HCT116 (cell line): ENCODE measurements at regions not wholly inside any gene's neighbourhood (a gene's known extent, or its start where the extent isn't known, plus 50 kb on each side); places are given as distances from the start of the nearest gene placed in this dataset.

Experiments
- ATAC-seq: fragments of 200-7000 bp; cut with Tn5 transposase; 2 replicates; pipeline ENCODE4 v1.9.1; 2020; ENCODE audit warnings: mild to moderate bottlenecking, moderate library complexity
- BruUV-seq: library from RNA; stranded (reverse); fragments of 400-500 nt; replicated peaks from 2 replicates; lab custom pipeline; 2021; lab: Mats Ljungman, UMichigan
- CTCF ChIA-PET: fragments of 300-600 bp; sonication (Branson Sonifier 250); formaldehyde crosslinking; loops from one replicate; lab custom pipeline; 2021; ENCODE audit warnings: antibody characterized with exemption; lab: Charles Lee
- POLR2A ChIA-PET: fragments of 300-600, 350-600 bp; sonication (Branson Sonifier 250); formaldehyde crosslinking; loops from one replicate; lab custom pipeline; 2021; ENCODE audit warnings: antibody characterized with exemption; lab: Charles Lee
- RAD21 ChIA-PET, 2 experiments: fragments of 300-600 bp; sonication (Branson Sonifier 250); formaldehyde crosslinking; loops; one replicate each; lab custom pipeline; 2023; ENCODE audit warnings: low total read pairs in 2 of 2; ENCODE audit not compliant: uncharacterized antibody in 2 of 2, unreplicated experiment in 2 of 2, low non-redundant PET in 1 of 2; lab: Charles Lee
- DNase-seq: peaks from one replicate; pipeline ENCODE4 v3.0.0-alpha.2; 2010; ENCODE audit warnings: low read depth, low spot score
- H2AFZ ChIP-seq: fragments of 200-600 bp; shearing (Covaris generic), sonication (generic); 2 replicates; pipeline ENCODE4 v1.6.1; 2017; ENCODE audit warnings: low read depth, mixed run types, mixed read lengths, antibody characterized with exemption, low read length; ENCODE audit not compliant: poor library complexity, severe bottlenecking
- H3K27ac ChIP-seq: 2 replicates; pipeline ENCODE4 v1.5.1; 2012; ENCODE audit warnings: low read depth, low read length
- H3K27me3 ChIP-seq: fragments of 200-600 bp; sonication (generic); 2 replicates; pipeline ENCODE4 v1.6.1; 2016; ENCODE audit warnings: mixed run types, low read length, mixed read lengths; ENCODE audit not compliant: insufficient read depth
- H3K36me3 ChIP-seq, 2 experiments: fragments of 200-500 bp in 1 of 2; fragments of 200-600 bp in 1 of 2; sonication (Bioruptor generic) in 1 of 2; sonication (generic) in 1 of 2; 2 replicates each; pipeline versions ENCODE4 v1.5.1 to v1.6.1; 2014 to 2016; ENCODE audit warnings: low read length in 2 of 2, inconsistent platforms in 1 of 2, mixed read lengths in 1 of 2, mixed run types in 1 of 2; ENCODE audit not compliant: insufficient read depth in 2 of 2, control insufficient read depth in 1 of 2
- H3K4me1 ChIP-seq, 2 experiments: fragments of 200-600 bp in 1 of 2; sonication (generic) in 1 of 2; 2 replicates each; pipeline versions ENCODE4 v1.5.1 to v1.6.1; 2012 to 2017; ENCODE audit warnings: low read length in 2 of 2, inconsistent platforms in 1 of 2, mild to moderate bottlenecking in 1 of 2, mixed read lengths in 1 of 2, mixed run types in 1 of 2, moderate library complexity in 1 of 2; ENCODE audit not compliant: insufficient read depth in 2 of 2, control insufficient read depth in 1 of 2
- H3K4me2 ChIP-seq: fragments of 200-600 bp; sonication (generic); 2 replicates; pipeline ENCODE4 v1.6.1; 2017; ENCODE audit warnings: mixed run types, low read length, mixed read lengths
- H3K4me3 ChIP-seq, 2 experiments: fragments of 200-600 bp in 1 of 2; sonication (generic) in 1 of 2; replicated peaks in 1 of 2; 2 replicates each; pipeline ENCODE4 v1.5.1; 2011 to 2016; ENCODE audit warnings: low read length in 2 of 2, control low read depth in 1 of 2, low read depth in 1 of 2, mild to moderate bottlenecking in 1 of 2, mixed read lengths in 1 of 2, mixed run types in 1 of 2
- H3K79me2 ChIP-seq: fragments of 200-600 bp; sonication (generic); 2 replicates; pipeline ENCODE4 v1.6.1; 2017; ENCODE audit warnings: mild to moderate bottlenecking, mixed run types, low read length, moderate library complexity, mixed read lengths; ENCODE audit not compliant: insufficient read depth
- H3K9ac ChIP-seq: fragments of 200-600 bp; sonication (generic); 2 replicates; pipeline ENCODE4 v1.6.1; 2016; ENCODE audit warnings: low read length, mixed read lengths
- H3K9me2 ChIP-seq: fragments of 200-600 bp; sonication (generic), shearing (Covaris generic); 2 replicates; pipeline ENCODE4 v1.6.1; 2017; ENCODE audit warnings: mixed run types, mild to moderate bottlenecking, moderate library complexity; ENCODE audit not compliant: insufficient read depth
- H3K9me3 ChIP-seq, 2 experiments: fragments of 200-500 bp in 1 of 2; fragments of 200-600 bp in 1 of 2; sonication (Bioruptor generic) in 1 of 2; sonication (generic) in 1 of 2; 2 replicates each; pipeline ENCODE4 v1.6.1; 2014 to 2017; ENCODE audit warnings: low read length in 2 of 2, mixed read lengths in 2 of 2, inconsistent platforms in 1 of 2, low read depth in 1 of 2, mild to moderate bottlenecking in 1 of 2, mixed run types in 1 of 2, moderate library complexity in 1 of 2; ENCODE audit not compliant: control insufficient read depth in 1 of 2, insufficient read depth in 1 of 2
- H4K20me1 ChIP-seq: fragments of 200-600 bp; sonication (generic), shearing (Covaris generic); 2 replicates; pipeline ENCODE4 v1.6.1; 2017; ENCODE audit warnings: mixed run types, mild to moderate bottlenecking, moderate library complexity; ENCODE audit not compliant: insufficient read depth
- ATF3 ChIP-seq: IDR thresholded peaks from 2 replicates; pipeline ENCODE4 v1.6.1; 2012
- CBX3 ChIP-seq: IDR thresholded peaks from 2 replicates; pipeline ENCODE4 v1.6.1; 2012; ENCODE audit warnings: low read depth
- EGR1 ChIP-seq: IDR thresholded peaks from 2 replicates; pipeline ENCODE4 v1.6.1; 2012; ENCODE audit warnings: low read depth
- FOSL1 ChIP-seq: IDR thresholded peaks from 2 replicates; pipeline ENCODE4 v1.6.1; 2012; ENCODE audit warnings: low read depth
- JUND ChIP-seq: IDR thresholded peaks from 2 replicates; pipeline ENCODE4 v1.6.1; 2012
- MAX ChIP-seq: IDR thresholded peaks from 2 replicates; pipeline ENCODE4 v1.6.1; 2012
- POLR2A ChIP-seq: IDR thresholded peaks from 2 replicates; pipeline ENCODE4 v1.7.0; 2011; ENCODE audit warnings: borderline replicate concordance; ENCODE audit not compliant: insufficient read depth, insufficient read length; ENCODE audit errors: extremely low read depth
- REST ChIP-seq: IDR thresholded peaks from 2 replicates; pipeline ENCODE4 v1.6.1; 2012; ENCODE audit warnings: low read depth
- SP1 ChIP-seq: IDR thresholded peaks from 2 replicates; pipeline ENCODE4 v1.6.1; 2012; ENCODE audit warnings: low read depth
- ZBTB33 ChIP-seq: IDR thresholded peaks from 2 replicates; pipeline ENCODE4 v1.6.1; 2011; ENCODE audit warnings: mild to moderate bottlenecking, low read length, moderate library complexity; ENCODE audit not compliant: insufficient replicate concordance; ENCODE audit errors: extremely low read depth
- ZFX ChIP-seq: fragments of 450-650 bp; IDR thresholded peaks from 2 replicates; pipeline ENCODE4 v1.6.1; 2017
- intact Hi-C: fragments of 100-400 bp; cut with micrococcal nuclease; formaldehyde crosslinking; loops from 2 replicates; pipeline ENCODE4 v1.10.0; 2022

- BruUV-seq, result no TSS peak
- no peak overlapping the region for H3K9ac ChIP-seq
- DNase-seq (no peak), ATAC-seq (no peak)
- POLR2A ChIA-PET, result no interaction called here
- intact Hi-C loops, result no loop called here
- H3K27me3 ChIP-seq, result peaks cover 13% of the 10 kb centered on the region; the same call in 1 of the 2 replicates
- RAD21 ChIA-PET, result no interaction called here
- no peaks in the 10 kb centered on the region for H3K79me2 ChIP-seq
- no peaks in the 10 kb centered on the region for H3K4me1 ChIP-seq
- H3K36me3 ChIP-seq, result no peaks in the 10 kb centered on the region
- H3K9me2 ChIP-seq, result no peaks in the 10 kb centered on the region
- no peak overlapping the region for H3K4me2 ChIP-seq
- H3K4me3 ChIP-seq, result no peak overlapping the region
- H4K20me1 ChIP-seq, result no peaks in the 10 kb centered on the region
- H3K9me3 ChIP-seq, result no peaks in the 10 kb centered on the region
- CTCF ChIA-PET, result no interaction called here
- TF ChIP-seq SP1 (no peak), MAX (no peak), REST (no peak), ZBTB33 (no peak), JUND (no peak), ATF3 (no peak), POLR2A (no peak), ZFX (no peak), EGR1 (no peak), CBX3 (no peak), FOSL1 (no peak)
- H3K27ac ChIP-seq, result no peak overlapping the region
- H2AFZ ChIP-seq, result no peak overlapping the region
Observed at GRCh38 chr14:76273346-76273745, 102.6 kb upstream of the ESRRB start.
